GM23338 (cell line): ENCODE measurements at regions not wholly inside any gene's neighbourhood (a gene's known extent, or its start where the extent isn't known, plus 50 kb on each side); places are given as distances from the start of the nearest gene placed in this dataset.
"Not testable (repeated sequence)": the region's sequence is repeated elsewhere in the genome, so short reads cannot be mapped to it uniquely, and the experiment has no call there.

Experiments
- ATAC-seq: fragments of 200-7000 bp; cut with Tn5 transposase; 3 replicates; pipeline ENCODE4 v1.9.1; 2020
- DNase-seq: peaks from one replicate; pipeline ENCODE4 v3.0.0-alpha.2; 2015; ENCODE audit warnings: low spot score
- H2AFZ ChIP-seq: fragments of 200-600 bp; sonication (generic); 2 replicates; pipeline ENCODE4 v1.8.0; 2016; ENCODE audit warnings: antibody characterized with exemption, mild to moderate bottlenecking, moderate library complexity
- H3F3A ChIP-seq: fragments of 200-600 bp; sonication (generic); replicated peaks from 2 replicates; pipeline ENCODE4 v1.8.0; 2017; ENCODE audit warnings: antibody characterized with exemption, mixed run types, low read depth
- H3K27ac ChIP-seq: fragments of 200-600 bp; sonication (generic); 2 replicates; pipeline ENCODE4 v1.6.1; 2016; ENCODE audit warnings: low read depth
- H3K27me3 ChIP-seq: fragments of 200-600 bp; sonication (generic); 2 replicates; pipeline ENCODE4 v1.8.0; 2016; ENCODE audit warnings: mild to moderate bottlenecking, mixed run types, moderate library complexity; ENCODE audit not compliant: insufficient read depth
- H3K36me3 ChIP-seq: fragments of 200-600 bp; sonication (generic); 2 replicates; pipeline ENCODE4 v1.8.0; 2016; ENCODE audit warnings: mild to moderate bottlenecking; ENCODE audit not compliant: insufficient read depth
- H3K4me1 ChIP-seq: fragments of 200-600 bp; sonication (generic); 2 replicates; pipeline ENCODE4 v1.8.0; 2016; ENCODE audit warnings: mild to moderate bottlenecking, moderate library complexity; ENCODE audit not compliant: insufficient read depth
- H3K4me2 ChIP-seq: fragments of 200-600 bp; sonication (generic); 2 replicates; pipeline ENCODE4 v1.7.1; 2017; ENCODE audit warnings: mixed run types
- H3K4me3 ChIP-seq: fragments of 200-600 bp; sonication (generic); 2 replicates; pipeline ENCODE4 v1.6.1; 2016; ENCODE audit warnings: mixed run types
- H3K79me2 ChIP-seq: fragments of 200-600 bp; sonication (generic); replicated peaks from 2 replicates; pipeline ENCODE4 v1.8.0; 2017; ENCODE audit warnings: mild to moderate bottlenecking; ENCODE audit not compliant: insufficient read depth
- H3K9me2 ChIP-seq: fragments of 200-600 bp; sonication (generic); 2 replicates; pipeline ENCODE4 v1.8.0; 2017; ENCODE audit not compliant: insufficient read depth
- H4K20me1 ChIP-seq: fragments of 200-600 bp; sonication (generic); replicated peaks from 2 replicates; pipeline ENCODE4 v1.8.0; 2017; ENCODE audit warnings: mild to moderate bottlenecking; ENCODE audit not compliant: insufficient read depth
- H3K27ac Mint-ChIP-seq: 2 replicates; pipeline ENCODE4 v1.8.0; 2020; ENCODE audit warnings: inconsistent platforms, mild to moderate bottlenecking, moderate library complexity, mixed read lengths
- H3K27me3 Mint-ChIP-seq: 3 replicates; pipeline ENCODE4 v1.8.0; 2022; ENCODE audit warnings: low read depth, mild to moderate bottlenecking, moderate library complexity, mixed read lengths, inconsistent platforms; ENCODE audit not compliant: insufficient read depth, poor library complexity
- H3K36me3 Mint-ChIP-seq: 3 replicates; pipeline ENCODE4 v1.8.0; 2021; ENCODE audit warnings: low read depth, mild to moderate bottlenecking, inconsistent platforms, moderate library complexity, mixed read lengths
- H3K4me1 Mint-ChIP-seq: 3 replicates; pipeline ENCODE4 v1.8.0; 2020; ENCODE audit warnings: mild to moderate bottlenecking, inconsistent platforms, mixed read lengths
- H3K4me3 Mint-ChIP-seq: 3 replicates; pipeline ENCODE4 v1.8.0; 2021; ENCODE audit warnings: moderate library complexity, mild to moderate bottlenecking, inconsistent platforms, mixed read lengths
- H3K9me3 Mint-ChIP-seq: 3 replicates; pipeline ENCODE4 v1.8.0; 2020; ENCODE audit warnings: moderate library complexity, mild to moderate bottlenecking, inconsistent platforms, mixed read lengths
- ETS1 ChIP-seq: IDR thresholded peaks from 2 replicates; pipeline ENCODE4 v1.6.1; 2016; ENCODE audit warnings: antibody characterized with exemption
- EZH2 ChIP-seq: fragments of 200-600 bp; sonication (generic); IDR thresholded peaks from one replicate; pipeline ENCODE4 v1.8.0; 2017; ENCODE audit warnings: antibody characterized with exemption, mild to moderate bottlenecking, low read depth; ENCODE audit not compliant: unreplicated experiment
- STAT1 ChIP-seq: IDR thresholded peaks from one replicate; pipeline ENCODE4 v1.6.1; 2016; ENCODE audit warnings: antibody characterized with exemption; ENCODE audit not compliant: unreplicated experiment
- ZNF331 ChIP-seq: fragments of 250-450 bp; sonication (Bioruptor Pico); IDR thresholded peaks from 2 replicates; pipeline ENCODE4 v1.5.0; 2020; ENCODE audit warnings: low read depth, mild to moderate bottlenecking, moderate library complexity
- ZNF462 ChIP-seq: fragments of 250-450 bp; sonication (Bioruptor Pico); IDR thresholded peaks from 2 replicates; pipeline ENCODE4 v1.5.0; 2020; ENCODE audit warnings: mild to moderate bottlenecking, moderate library complexity

- TF ChIP-seq ZNF462 (CRISPR knock-in tag) (no peak), STAT1 (no peak), ETS1 (no peak), EZH2 (no peak), ZNF331 (no peak)
Observed at GRCh38 chr9:17888066-17888465, 309.2 kb downstream of the SH3GL2 start (continued).

GRCh38 chr9:17888964-17889363 lies 310.1 kb downstream of the SH3GL2 start:
- not testable (repeated sequence) for ATAC-seq, H3K27me3 ChIP-seq, DNase-seq, H3K9me3 Mint-ChIP-seq, H4K20me1 ChIP-seq, H3F3A ChIP-seq, H3K4me1 Mint-ChIP-seq, H3K27ac ChIP-seq, H3K36me3 ChIP-seq, H3K27ac Mint-ChIP-seq, H3K36me3 Mint-ChIP-seq, H3K4me2 ChIP-seq, H3K4me3 Mint-ChIP-seq, H3K4me1 ChIP-seq, H3K9me2 ChIP-seq, H3K27me3 Mint-ChIP-seq, H3K4me3 ChIP-seq, H3K79me2 ChIP-seq
- H2AFZ ChIP-seq: peak overlapping the region; percentile 76; the same call in 1 of the 2 replicates
